G401 (cell line): ENCODE measurements at regions not wholly inside any gene's neighbourhood (a gene's known extent, or its start where the extent isn't known, plus 50 kb on each side); places are given as distances from the start of the nearest gene placed in this dataset.
A peak's percentile ranks its signal among the peaks of the same experiment; 100 is the strongest.
"Not testable (repeated sequence)": the region's sequence is repeated elsewhere in the genome, so short reads cannot be mapped to it uniquely, and the experiment has no call there.

Experiments used
- DNase-seq: peaks from one replicate; pipeline ENCODE4 v3.0.0-alpha.2; 2015; ENCODE audit warnings: low spot score
- in situ Hi-C: cut with HindIII; loops from 2 replicates; pipeline ENCODE4 v1.10.0; 2016; ENCODE audit warnings: low sequenced_read_pairs, mixed read lengths

GRCh38 chr15:62907275-62907674 is 135.3 kb upstream of the TPM1 start:
- DNase-seq: no peak
- in situ Hi-C loops: no loop called here

- DNase-seq, in situ Hi-C loops: not testable (repeated sequence)
These were observed 134.2 kb upstream of the TPM1 start for GRCh38 chr15:62908341-62908740.

- in situ Hi-C loops: no loop called here
- no peak for DNase-seq
These were observed 133.3 kb upstream of the TPM1 start for GRCh38 chr15:62909257-62909656.

- DNase-seq: no peak
- in situ Hi-C loops: no loop called here
These were observed 130.3 kb upstream of the TPM1 start for GRCh38 chr15:62912282-62912681.

GRCh38 chr15:62912808-62913207 is 129.7 kb upstream of the TPM1 start:
- no peak for DNase-seq
- in situ Hi-C loops: no loop called here

- DNase-seq: no peak
- in situ Hi-C loops: no loop called here
These were observed 129.3 kb upstream of the TPM1 start for GRCh38 chr15:62913246-62913645.

GRCh38 chr15:62914461-62915079 is 128.0 kb upstream of the TPM1 start:
- no peak for DNase-seq
- in situ Hi-C loops: no loop called here

- no peak for DNase-seq
- in situ Hi-C loops: no loop called here
These were observed 121.7 kb upstream of the TPM1 start for GRCh38 chr15:62920682-62921502.

GRCh38 chr15:62922514-62922913 is 120.0 kb upstream of the TPM1 start:
- in situ Hi-C loops: no loop called here
- no peak for DNase-seq

- in situ Hi-C loops: no loop called here
- DNase-seq: no peak
These were observed 116.7 kb upstream of the TPM1 start for GRCh38 chr15:62925875-62926274.

- in situ Hi-C loops: no loop called here
- DNase-seq: no peak
These were observed 115.4 kb upstream of the TPM1 start for GRCh38 chr15:62927196-62927595.

- no peak for DNase-seq
These were observed 114.7 kb upstream of the TPM1 start for GRCh38 chr15:62927836-62928235.

GRCh38 chr15:62928242-62928999 is 114.1 kb upstream of the TPM1 start:
- in situ Hi-C loops: no loop called here
- peak; percentile 58 for DNase-seq

More at GRCh38 chr15:62927836-62928235, 114.7 kb upstream of the TPM1 start:
- in situ Hi-C loops: no loop called here

GRCh38 chr15:62929000-62929357 is 113.6 kb upstream of the TPM1 start:
- in situ Hi-C loops: no loop called here
- DNase-seq: no peak

GRCh38 chr15:62931650-62932049 is 110.9 kb upstream of the TPM1 start:
- no peak for DNase-seq
- in situ Hi-C loops: no loop called here

GRCh38 chr15:62932436-62932835 is 110.1 kb upstream of the TPM1 start:
- DNase-seq: no peak
- in situ Hi-C loops: no loop called here

GRCh38 chr15:62933386-62933785 is 109.2 kb upstream of the TPM1 start:
- DNase-seq: peak; percentile 23
- in situ Hi-C loops: no loop called here

- peak; percentile 98 for DNase-seq
- in situ Hi-C loops: no loop called here
These were observed 108.1 kb upstream of the TPM1 start for GRCh38 chr15:62934236-62934971.

GRCh38 chr15:62935300-62936081 is 107.1 kb upstream of the TPM1 start:
- DNase-seq: peak; percentile 86
- in situ Hi-C loops: no loop called here
